Chondrocyte (in vitro differentiated cells): ENCODE measurements at regions not wholly inside any gene's neighbourhood (a gene's known extent, or its start where the extent isn't known, plus 50 kb on each side); places are given as distances from the start of the nearest gene placed in this dataset.

Experiments
- DNase-seq: peaks from one replicate; pipeline ENCODE4 v3.0.0; 2021; ENCODE audit warnings: mixed read lengths, low spot score
- H3K27ac Mint-ChIP-seq: one replicate; pipeline ENCODE4 v1.8.0; 2021; ENCODE audit warnings: mild to moderate bottlenecking, moderate library complexity, mixed read lengths; ENCODE audit not compliant: unreplicated experiment
- H3K27me3 Mint-ChIP-seq: 2 replicates; pipeline ENCODE4 v1.8.0; 2021; ENCODE audit warnings: low read depth, mixed read lengths
- H3K36me3 Mint-ChIP-seq: 2 replicates; pipeline ENCODE4 v1.8.0; 2021; ENCODE audit warnings: low read depth, mixed read lengths
- H3K4me1 Mint-ChIP-seq: 2 replicates; pipeline ENCODE4 v1.8.0; 2021; ENCODE audit warnings: low read depth, mild to moderate bottlenecking, mixed read lengths
- H3K4me3 Mint-ChIP-seq: one replicate; pipeline ENCODE4 v1.8.0; 2021; ENCODE audit warnings: mild to moderate bottlenecking, moderate library complexity, mixed read lengths; ENCODE audit not compliant: unreplicated experiment
- H3K9me3 Mint-ChIP-seq: 2 replicates; pipeline ENCODE4 v1.8.0; 2021; ENCODE audit warnings: low read depth, mixed read lengths
- TF ChIP-seq, protein P1 (sequence below): fragments of 200-600 bp; sonication (generic); IDR thresholded peaks from 2 replicates; pipeline ENCODE4 v1.5.0; 2021; ENCODE audit warnings: antibody characterized with exemption, mild to moderate bottlenecking, moderate library complexity

- H3K36me3 Mint-ChIP-seq: no peaks in the 10 kb centered on the region
- TF ChIP-seq, protein P1, sequence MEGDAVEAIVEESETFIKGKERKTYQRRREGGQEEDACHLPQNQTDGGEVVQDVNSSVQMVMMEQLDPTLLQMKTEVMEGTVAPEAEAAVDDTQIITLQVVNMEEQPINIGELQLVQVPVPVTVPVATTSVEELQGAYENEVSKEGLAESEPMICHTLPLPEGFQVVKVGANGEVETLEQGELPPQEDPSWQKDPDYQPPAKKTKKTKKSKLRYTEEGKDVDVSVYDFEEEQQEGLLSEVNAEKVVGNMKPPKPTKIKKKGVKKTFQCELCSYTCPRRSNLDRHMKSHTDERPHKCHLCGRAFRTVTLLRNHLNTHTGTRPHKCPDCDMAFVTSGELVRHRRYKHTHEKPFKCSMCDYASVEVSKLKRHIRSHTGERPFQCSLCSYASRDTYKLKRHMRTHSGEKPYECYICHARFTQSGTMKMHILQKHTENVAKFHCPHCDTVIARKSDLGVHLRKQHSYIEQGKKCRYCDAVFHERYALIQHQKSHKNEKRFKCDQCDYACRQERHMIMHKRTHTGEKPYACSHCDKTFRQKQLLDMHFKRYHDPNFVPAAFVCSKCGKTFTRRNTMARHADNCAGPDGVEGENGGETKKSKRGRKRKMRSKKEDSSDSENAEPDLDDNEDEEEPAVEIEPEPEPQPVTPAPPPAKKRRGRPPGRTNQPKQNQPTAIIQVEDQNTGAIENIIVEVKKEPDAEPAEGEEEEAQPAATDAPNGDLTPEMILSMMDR: no peak
- H3K4me1 Mint-ChIP-seq: no peaks in the 10 kb centered on the region
- no peak overlapping the region for H3K4me3 Mint-ChIP-seq
- no peak for DNase-seq
- no peaks in the 10 kb centered on the region for H3K9me3 Mint-ChIP-seq
- H3K27ac Mint-ChIP-seq: no peak overlapping the region
- peaks cover 3% of the 10 kb centered on the region for H3K27me3 Mint-ChIP-seq
These were observed 1183.2 kb upstream of the ADGRL3 start for GRCh38 chr4:60016971-60017370.

- Mint-ChIP-seq H3K36me3 (no peaks in the 10 kb centered on the region), H3K9me3 (no peaks in the 10 kb centered on the region), H3K27ac (no peak overlapping the region), H3K4me1 (no peaks in the 10 kb centered on the region), H3K4me3 (no peak overlapping the region), H3K27me3 (peaks cover 3% of the 10 kb centered on the region)
- TF ChIP-seq, protein P1: no peak
- no peak for DNase-seq
These were observed 1180.9 kb upstream of the ADGRL3 start for GRCh38 chr4:60019180-60019579.

- no peak for DNase-seq
- peaks cover 3% of the 10 kb centered on the region for H3K27me3 Mint-ChIP-seq
- no peaks in the 10 kb centered on the region for H3K36me3 Mint-ChIP-seq
- no peak overlapping the region for H3K4me3 Mint-ChIP-seq
- no peak overlapping the region for H3K27ac Mint-ChIP-seq
- H3K9me3 Mint-ChIP-seq: no peaks in the 10 kb centered on the region
- no peaks in the 10 kb centered on the region for H3K4me1 Mint-ChIP-seq
- TF ChIP-seq, protein P1: no peak
These were observed 1180.2 kb upstream of the ADGRL3 start for GRCh38 chr4:60019946-60020345.

GRCh38 chr4:60020389-60020788 lies 1179.7 kb upstream of the ADGRL3 start:
- Mint-ChIP-seq H3K36me3 (no peaks in the 10 kb centered on the region), H3K4me1 (no peaks in the 10 kb centered on the region), H3K27me3 (peaks cover 3% of the 10 kb centered on the region), H3K4me3 (no peak overlapping the region), H3K9me3 (no peaks in the 10 kb centered on the region), H3K27ac (no peak overlapping the region)
- DNase-seq: no peak
- TF ChIP-seq, protein P1: no peak

DNA sequence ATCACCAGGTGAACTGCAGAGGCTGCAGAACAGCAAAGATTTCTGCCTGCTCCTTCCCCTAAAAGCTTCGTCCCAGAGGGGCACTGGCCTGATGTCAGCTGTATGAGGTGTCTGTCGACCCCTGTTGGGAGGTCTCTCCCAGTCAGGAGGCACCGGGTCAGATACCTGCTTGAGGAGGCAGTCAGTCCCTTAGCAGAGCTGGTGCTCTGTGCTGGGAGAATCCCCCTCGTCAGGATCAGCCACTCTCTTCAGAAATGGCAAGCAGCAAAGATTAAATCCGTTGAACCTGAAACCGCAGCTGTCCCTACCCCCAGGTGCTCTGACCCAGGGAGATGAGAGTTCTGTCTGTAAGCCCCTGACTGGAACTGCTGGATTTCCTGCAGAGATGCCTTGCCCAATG lies 1166.3 kb upstream of the ADGRL3 start:
- TF ChIP-seq, protein P1: no peak
- Mint-ChIP-seq H3K36me3 (no peaks in the 10 kb centered on the region), H3K27me3 (peaks cover 2% of the 10 kb centered on the region), H3K4me1 (no peaks in the 10 kb centered on the region), H3K9me3 (peaks cover 3% of the 10 kb centered on the region), H3K27ac (no peak overlapping the region), H3K4me3 (no peak overlapping the region)
- DNase-seq: no peak
